ENCODE measurements at regions not wholly inside any gene's neighbourhood (a gene's known extent, or its start where the extent isn't known, plus 50 kb on each side); places are given as distances from the start of the nearest gene placed in this dataset.

- intact Hi-C loops (cut with micrococcal nuclease; ENCODE audit: unreplicated experiment) = no loop called here
- no peaks in the 10 kb centered on the region for H3K79me2 ChIP-seq (ENCODE audit: low read depth)
- H3K4me2 ChIP-seq = no peak overlapping the region
- no peaks in the 10 kb centered on the region for H4K20me1 ChIP-seq (ENCODE audit: insufficient read depth)
- TF ChIP-seq, protein P1, sequence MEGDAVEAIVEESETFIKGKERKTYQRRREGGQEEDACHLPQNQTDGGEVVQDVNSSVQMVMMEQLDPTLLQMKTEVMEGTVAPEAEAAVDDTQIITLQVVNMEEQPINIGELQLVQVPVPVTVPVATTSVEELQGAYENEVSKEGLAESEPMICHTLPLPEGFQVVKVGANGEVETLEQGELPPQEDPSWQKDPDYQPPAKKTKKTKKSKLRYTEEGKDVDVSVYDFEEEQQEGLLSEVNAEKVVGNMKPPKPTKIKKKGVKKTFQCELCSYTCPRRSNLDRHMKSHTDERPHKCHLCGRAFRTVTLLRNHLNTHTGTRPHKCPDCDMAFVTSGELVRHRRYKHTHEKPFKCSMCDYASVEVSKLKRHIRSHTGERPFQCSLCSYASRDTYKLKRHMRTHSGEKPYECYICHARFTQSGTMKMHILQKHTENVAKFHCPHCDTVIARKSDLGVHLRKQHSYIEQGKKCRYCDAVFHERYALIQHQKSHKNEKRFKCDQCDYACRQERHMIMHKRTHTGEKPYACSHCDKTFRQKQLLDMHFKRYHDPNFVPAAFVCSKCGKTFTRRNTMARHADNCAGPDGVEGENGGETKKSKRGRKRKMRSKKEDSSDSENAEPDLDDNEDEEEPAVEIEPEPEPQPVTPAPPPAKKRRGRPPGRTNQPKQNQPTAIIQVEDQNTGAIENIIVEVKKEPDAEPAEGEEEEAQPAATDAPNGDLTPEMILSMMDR (conservative IDR thresholded peaks at IDR 0.05) = no peak
- TF ChIP-seq EZH2 (IDR thresholded peaks at IDR 0.05; ENCODE audit: low read depth) = no peak
- no peaks in the 10 kb centered on the region for H3K27me3 ChIP-seq (ENCODE audit: insufficient read depth, low read depth)
- no peaks in the 10 kb centered on the region for H3K9me3 ChIP-seq (ENCODE audit: insufficient read depth, low read depth)
- no peak for DNase-seq
- H3K27ac ChIP-seq = no peak overlapping the region
- ChIA-PET POLR2A (ENCODE audit: unreplicated experiment) (no interaction called here), CTCF (interaction anchor here (0.6 kb wide), 1 partner anchor 1562 kb away, joined by 5 read pairs; no protein-coding TSS in a partner anchor)
- no peaks in the 10 kb centered on the region for H3K9me2 ChIP-seq (ENCODE audit: insufficient read depth)
- H3K4me1 ChIP-seq (replicated peaks; ENCODE audit: insufficient read depth) = no peaks in the 10 kb centered on the region
- BruUV-seq (replicated peaks) = no TSS peak
- H3F3A ChIP-seq (ENCODE audit: insufficient read depth, low read depth) = no peaks in the 10 kb centered on the region
- no peaks in the 10 kb centered on the region for H3K36me3 ChIP-seq (ENCODE audit: low read depth)
- no peak overlapping the region for H3K4me3 ChIP-seq
- no peak overlapping the region for H2AFZ ChIP-seq
Observed at GRCh38 chr2:59112258-59112657, 871.1 kb upstream of the FANCL start.

GRCh38 chr2:59096973-59097372 is 855.8 kb upstream of the FANCL start:
- POLR2A ChIA-PET (ENCODE audit: unreplicated experiment) = no interaction called here
- intact Hi-C loops (cut with micrococcal nuclease; ENCODE audit: unreplicated experiment) = no loop called here
- CTCF ChIA-PET = no interaction called here

GRCh38 chr2:59093571-59093970 is 852.4 kb upstream of the FANCL start:
- no peaks in the 10 kb centered on the region for H3K36me3 ChIP-seq (ENCODE audit: low read depth)
- H3K4me2 ChIP-seq = no peak overlapping the region
- H3K27me3 ChIP-seq (ENCODE audit: insufficient read depth, low read depth) = no peaks in the 10 kb centered on the region
- ChIA-PET POLR2A (ENCODE audit: unreplicated experiment) (no interaction called here), CTCF (no interaction called here)
- no peaks in the 10 kb centered on the region for H3K9me3 ChIP-seq (ENCODE audit: insufficient read depth, low read depth)
- DNase-seq = no peak
- TF ChIP-seq, protein P1 (conservative IDR thresholded peaks at IDR 0.05) = no peak
- TF ChIP-seq EZH2 (IDR thresholded peaks at IDR 0.05; ENCODE audit: low read depth) = no peak
- intact Hi-C loops (cut with micrococcal nuclease; ENCODE audit: unreplicated experiment) = no loop called here
- no TSS peak for BruUV-seq (replicated peaks)
- H3F3A ChIP-seq (ENCODE audit: insufficient read depth, low read depth) = no peaks in the 10 kb centered on the region
- H3K27ac ChIP-seq = no peak overlapping the region
- H4K20me1 ChIP-seq (ENCODE audit: insufficient read depth) = no peaks in the 10 kb centered on the region
- no peaks in the 10 kb centered on the region for H3K79me2 ChIP-seq (ENCODE audit: low read depth)
- no peak overlapping the region for H3K4me3 ChIP-seq
- no peaks in the 10 kb centered on the region for H3K9me2 ChIP-seq (ENCODE audit: insufficient read depth)
- H2AFZ ChIP-seq = no peak overlapping the region
- no peaks in the 10 kb centered on the region for H3K4me1 ChIP-seq (replicated peaks; ENCODE audit: insufficient read depth)

More at GRCh38 chr2:59096973-59097372, 855.8 kb upstream of the FANCL start:
- Histone ChIP-seq H3K36me3 (ENCODE audit: low read depth) (no peaks in the 10 kb centered on the region), H3K4me1 (replicated peaks; ENCODE audit: insufficient read depth) (no peaks in the 10 kb centered on the region), H3K4me2 (no peak overlapping the region), H3K4me3 (no peak overlapping the region), H3K9me2 (ENCODE audit: insufficient read depth) (no peaks in the 10 kb centered on the region), H3K9me3 (ENCODE audit: insufficient read depth, low read depth) (no peaks in the 10 kb centered on the region), H3K27me3 (ENCODE audit: insufficient read depth, low read depth) (no peaks in the 10 kb centered on the region), H2AFZ (no peak overlapping the region), H4K20me1 (ENCODE audit: insufficient read depth) (no peaks in the 10 kb centered on the region), H3K79me2 (ENCODE audit: low read depth) (no peaks in the 10 kb centered on the region), H3F3A (ENCODE audit: insufficient read depth, low read depth) (no peaks in the 10 kb centered on the region), H3K27ac (no peak overlapping the region)
- no peak for DNase-seq
- TF ChIP-seq, protein P1 (conservative IDR thresholded peaks at IDR 0.05) = no peak
- TF ChIP-seq EZH2 (IDR thresholded peaks at IDR 0.05; ENCODE audit: low read depth) = no peak
- no TSS peak for BruUV-seq (replicated peaks)

All from PC-9 (cell line).